ENCODE measurements at regions not wholly inside any gene's neighbourhood (a gene's known extent, or its start where the extent isn't known, plus 50 kb on each side); places are given as distances from the start of the nearest gene placed in this dataset.

- TF ChIP-seq, protein P1, sequence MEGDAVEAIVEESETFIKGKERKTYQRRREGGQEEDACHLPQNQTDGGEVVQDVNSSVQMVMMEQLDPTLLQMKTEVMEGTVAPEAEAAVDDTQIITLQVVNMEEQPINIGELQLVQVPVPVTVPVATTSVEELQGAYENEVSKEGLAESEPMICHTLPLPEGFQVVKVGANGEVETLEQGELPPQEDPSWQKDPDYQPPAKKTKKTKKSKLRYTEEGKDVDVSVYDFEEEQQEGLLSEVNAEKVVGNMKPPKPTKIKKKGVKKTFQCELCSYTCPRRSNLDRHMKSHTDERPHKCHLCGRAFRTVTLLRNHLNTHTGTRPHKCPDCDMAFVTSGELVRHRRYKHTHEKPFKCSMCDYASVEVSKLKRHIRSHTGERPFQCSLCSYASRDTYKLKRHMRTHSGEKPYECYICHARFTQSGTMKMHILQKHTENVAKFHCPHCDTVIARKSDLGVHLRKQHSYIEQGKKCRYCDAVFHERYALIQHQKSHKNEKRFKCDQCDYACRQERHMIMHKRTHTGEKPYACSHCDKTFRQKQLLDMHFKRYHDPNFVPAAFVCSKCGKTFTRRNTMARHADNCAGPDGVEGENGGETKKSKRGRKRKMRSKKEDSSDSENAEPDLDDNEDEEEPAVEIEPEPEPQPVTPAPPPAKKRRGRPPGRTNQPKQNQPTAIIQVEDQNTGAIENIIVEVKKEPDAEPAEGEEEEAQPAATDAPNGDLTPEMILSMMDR (IDR thresholded peaks at IDR 0.05; ENCODE audit: insufficient read depth, low read depth, low read length): no peak
- no peak for TF ChIP-seq EZH2 (IDR thresholded peaks at IDR 0.05; ENCODE audit: insufficient read depth, low read length)
These were observed 108.2 kb upstream of the CWC22 start for GRCh38 chr2:180115269-180115668.

All from astrocyte (in vitro differentiated cells and primary cell).